HG02623 (cell line): ENCODE measurements at regions not wholly inside any gene's neighbourhood (a gene's known extent, or its start where the extent isn't known, plus 50 kb on each side); places are given as distances from the start of the nearest gene placed in this dataset.
A peak's percentile ranks its signal among the peaks of the same experiment; 100 is the strongest.

Source experiments
- ATAC-seq: cut with Tn5 transposase; IDR thresholded peaks from one replicate; pipeline ENCODE4 v1.9.1; 2021; ENCODE audit warnings: moderate library complexity; ENCODE audit not compliant: unreplicated experiment

GRCh38 chr1:194230351-194231144, 1044.1 kb upstream of the B3GALT2 start:
- ATAC-seq, result no peak

GRCh38 chr1:194228427-194228826, 1042.0 kb upstream of the B3GALT2 start:
- no peak for ATAC-seq

GRCh38 chr1:194227161-194227560, 1040.7 kb upstream of the B3GALT2 start:
- ATAC-seq, result no peak

- ATAC-seq, result peak; percentile 97
These were observed 1039.4 kb upstream of the B3GALT2 start for GRCh38 chr1:194225821-194226220.

GRCh38 chr1:194223596-194223995, 1037.2 kb upstream of the B3GALT2 start:
- no peak for ATAC-seq

- ATAC-seq, result no peak
These were observed 1029.0 kb upstream of the B3GALT2 start for GRCh38 chr1:194215448-194215847.

- no peak for ATAC-seq
These were observed 1028.3 kb upstream of the B3GALT2 start for GRCh38 chr1:194214735-194215134.

- ATAC-seq, result no peak
These were observed 1023.5 kb upstream of the B3GALT2 start for GRCh38 chr1:194209920-194210319.

- ATAC-seq, result no peak
These were observed 1022.3 kb upstream of the B3GALT2 start for GRCh38 chr1:194208674-194209073.

GRCh38 chr1:194196562-194196961, 1010.1 kb upstream of the B3GALT2 start:
- ATAC-seq, result no peak

GRCh38 chr1:194194724-194195123, 1008.3 kb upstream of the B3GALT2 start:
- ATAC-seq, result no peak

- no peak for ATAC-seq
These were observed 998.6 kb upstream of the B3GALT2 start for GRCh38 chr1:194184974-194185373.

- no peak for ATAC-seq
These were observed 998.0 kb upstream of the B3GALT2 start for GRCh38 chr1:194184425-194184824.

GRCh38 chr1:194181845-194182244, 995.4 kb upstream of the B3GALT2 start:
- ATAC-seq, result no peak

GRCh38 chr1:194176212-194176611, 989.8 kb upstream of the B3GALT2 start:
- ATAC-seq, result no peak

GRCh38 chr1:194175251-194175650, 988.8 kb upstream of the B3GALT2 start:
- no peak for ATAC-seq

- no peak for ATAC-seq
These were observed 988.1 kb upstream of the B3GALT2 start for GRCh38 chr1:194174528-194174927.

- no peak for ATAC-seq
These were observed 985.2 kb upstream of the B3GALT2 start for GRCh38 chr1:194171596-194171995.

GRCh38 chr1:194167956-194168640, 981.7 kb upstream of the B3GALT2 start:
- ATAC-seq, result no peak

GRCh38 chr1:194164755-194165154, 978.3 kb upstream of the B3GALT2 start:
- no peak for ATAC-seq

- no peak for ATAC-seq
These were observed 975.2 kb upstream of the B3GALT2 start for GRCh38 chr1:194161591-194161990.

GRCh38 chr1:194159941-194160340, 973.5 kb upstream of the B3GALT2 start:
- ATAC-seq, result no peak
